NCI-H1092 treated with DMSO at 0.1 percent for 48 hours (cell line): ENCODE measurements at regions not wholly inside any gene's neighbourhood (a gene's known extent, or its start where the extent isn't known, plus 50 kb on each side); places are given as distances from the start of the nearest gene placed in this dataset.
"Not testable (repeated sequence)": the region's sequence is repeated elsewhere in the genome, so short reads cannot be mapped to it uniquely, and the experiment has no call there.

Source experiments
- DNase-seq: peaks from one replicate; lab custom pipeline; 2025; lab: John Stamatoyannopoulos, UW

DNA sequence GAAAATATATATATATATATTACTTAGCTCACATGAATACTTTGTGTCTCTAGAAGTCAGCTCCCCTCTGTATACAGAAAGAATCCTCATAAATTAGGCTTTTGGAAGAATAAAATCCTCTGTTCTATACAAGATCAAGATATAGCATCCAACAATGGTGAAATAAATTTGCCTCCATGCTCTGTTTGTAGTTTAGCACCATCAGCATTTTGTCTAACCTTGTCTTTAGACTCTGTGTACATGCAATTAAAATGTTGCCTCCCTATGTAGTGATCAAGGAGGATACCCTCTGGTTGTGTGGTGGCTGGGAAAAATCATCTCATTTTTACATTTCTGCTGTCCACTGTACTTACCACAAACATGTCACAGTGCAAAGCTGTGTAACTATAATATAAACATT is 189.7 kb downstream of the C7orf25 start:
- no peak for DNase-seq

- DNase-seq: no peak
Measured at GRCh38 chr7:42720991-42721796, 190.7 kb downstream of the C7orf25 start.

DNA sequence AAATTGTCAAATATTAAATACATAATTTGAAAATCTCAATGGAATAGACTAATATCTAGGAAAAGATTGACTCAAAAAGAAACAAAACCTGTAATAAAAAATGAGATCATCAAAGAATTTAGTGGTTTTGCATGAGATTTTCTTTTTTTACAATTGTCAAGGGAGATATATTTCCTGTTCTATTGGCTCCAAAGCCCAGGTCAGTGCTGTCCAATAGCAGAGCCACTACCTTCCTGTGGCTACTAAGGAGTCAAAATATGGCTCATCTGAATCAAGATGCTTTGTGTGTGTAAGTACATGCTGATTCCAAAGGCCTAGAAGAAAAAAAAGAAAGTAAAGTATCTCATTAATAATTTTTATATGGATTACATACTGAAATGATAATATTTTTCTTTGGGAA is 191.9 kb downstream of the C7orf25 start:
- no peak for DNase-seq

DNA sequence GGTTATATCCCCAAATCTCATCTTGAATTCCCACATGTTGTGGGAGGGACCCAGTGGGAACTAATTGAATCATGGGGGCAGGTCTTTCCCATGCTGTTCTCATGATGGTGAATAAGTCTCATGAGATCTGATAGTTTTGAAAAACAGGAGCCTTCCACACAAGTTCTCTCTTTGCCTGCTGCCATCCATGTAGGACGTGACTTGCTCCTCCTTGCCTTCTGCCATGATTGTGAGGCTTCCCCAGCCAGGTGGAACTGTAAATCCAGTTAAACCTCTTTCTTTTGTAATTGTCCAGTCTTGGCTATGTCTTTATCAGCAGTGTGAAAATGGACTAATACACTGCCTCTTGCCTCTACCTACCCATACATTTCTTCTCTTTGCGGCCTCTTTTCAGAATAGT is 193.4 kb downstream of the C7orf25 start:
- DNase-seq: not testable (repeated sequence)

GRCh38 chr7:42714356-42714755 is 197.5 kb downstream of the C7orf25 start:
- no peak for DNase-seq

DNA sequence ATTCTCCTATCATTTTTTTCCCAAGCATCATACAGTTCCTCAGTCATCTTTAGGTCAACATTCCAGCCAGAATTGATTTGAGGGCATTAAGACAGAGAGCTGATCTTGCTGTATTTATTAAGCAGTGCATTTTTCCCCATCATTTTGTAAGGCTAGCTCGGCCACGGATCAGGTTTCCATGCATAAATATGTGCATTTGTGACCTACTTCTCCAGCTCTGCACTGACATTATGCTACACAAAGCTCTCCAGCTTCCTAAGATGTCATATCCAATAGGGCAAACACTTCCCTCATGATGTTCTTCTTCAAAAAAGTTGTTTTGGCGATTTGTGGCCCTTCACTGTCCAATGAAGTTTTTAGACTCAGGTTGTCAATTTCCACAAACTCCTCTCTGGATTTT is 202.6 kb downstream of the C7orf25 start:
- no peak for DNase-seq

DNA sequence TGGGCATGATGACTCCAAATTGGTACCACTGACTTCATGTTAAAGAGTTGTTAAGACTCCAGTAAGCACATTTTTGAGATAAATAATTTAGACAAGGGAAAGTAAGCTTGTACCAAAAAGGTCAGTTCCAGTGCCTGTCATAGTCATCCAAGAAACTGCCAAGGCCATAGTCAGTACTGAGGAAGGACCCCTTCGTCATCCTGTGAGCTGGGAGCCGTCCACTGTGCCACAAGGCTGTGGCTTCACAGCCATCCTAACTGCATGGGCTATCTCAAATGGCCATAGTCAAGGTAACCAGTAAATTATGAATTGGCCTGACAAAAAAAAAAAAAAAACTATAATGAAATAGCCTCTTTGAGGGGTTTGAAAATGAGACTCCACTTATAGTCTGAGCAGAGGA is 207.2 kb downstream of the C7orf25 start:
- no peak for DNase-seq

DNA sequence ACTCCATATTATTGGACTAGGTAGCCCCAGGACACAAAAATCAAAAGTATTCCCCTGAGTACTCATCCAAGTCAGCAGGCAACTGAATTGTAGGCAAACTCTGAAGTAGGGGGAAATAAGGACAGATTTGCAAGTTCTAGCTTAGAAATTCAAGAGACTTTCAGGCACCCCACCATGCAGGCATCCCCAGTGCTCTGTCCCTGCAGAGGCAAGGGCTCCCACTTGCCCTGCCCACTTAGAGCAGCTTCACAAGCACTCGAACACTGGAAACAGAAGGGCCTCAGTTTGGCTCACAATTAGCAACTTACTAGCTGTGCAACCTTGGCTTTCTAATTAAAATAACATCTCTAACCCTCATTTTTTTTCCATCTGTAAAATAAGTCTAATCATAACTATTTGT is 209.2 kb downstream of the C7orf25 start:
- no peak for DNase-seq

DNA sequence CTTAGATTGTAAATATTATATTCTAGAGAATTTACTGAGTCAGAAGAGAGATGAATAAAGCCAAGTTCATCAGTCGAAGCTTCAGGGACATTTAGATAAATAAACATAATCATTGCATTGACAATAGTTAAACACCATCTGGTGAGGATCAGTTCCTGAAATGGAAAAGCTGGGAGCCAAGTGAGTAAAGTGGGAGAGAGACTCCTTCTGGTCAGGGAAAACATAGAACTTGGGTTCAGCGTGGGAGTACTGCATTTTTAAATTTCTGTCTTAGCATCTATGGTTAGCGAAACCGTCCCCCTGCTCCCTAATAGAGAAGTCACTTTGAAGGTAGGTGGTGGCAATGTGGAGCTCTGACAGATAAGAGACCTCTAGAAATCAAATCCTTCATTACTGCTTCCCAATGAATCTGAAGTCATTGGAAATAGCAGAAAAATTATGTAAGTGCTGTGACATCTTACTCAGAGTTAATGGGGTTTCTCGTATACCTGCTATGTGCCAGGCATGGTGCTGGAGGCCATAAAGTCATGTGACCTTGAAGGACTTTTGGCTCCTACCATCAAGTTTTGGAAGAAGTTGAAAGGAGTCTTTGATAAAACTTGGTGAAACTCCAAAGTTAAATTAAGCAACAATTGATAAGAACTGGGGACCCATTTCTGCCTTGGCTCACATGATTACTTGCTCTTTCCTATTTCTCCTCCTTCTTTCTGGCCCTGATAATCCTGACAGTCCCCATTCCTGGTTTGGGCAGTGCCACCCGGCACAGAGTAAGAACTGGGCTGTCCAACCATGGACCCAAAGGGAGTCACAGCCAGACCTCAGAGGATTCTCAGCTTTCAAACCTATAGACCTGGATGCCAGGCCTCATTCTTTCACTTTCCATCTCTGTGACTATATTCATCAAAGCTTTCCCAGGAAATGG is 211.2 kb downstream of the C7orf25 start:
- no peak for DNase-seq

- no peak for DNase-seq
Measured at GRCh38 chr7:42699380-42700178, 212.3 kb downstream of the C7orf25 start.

DNA sequence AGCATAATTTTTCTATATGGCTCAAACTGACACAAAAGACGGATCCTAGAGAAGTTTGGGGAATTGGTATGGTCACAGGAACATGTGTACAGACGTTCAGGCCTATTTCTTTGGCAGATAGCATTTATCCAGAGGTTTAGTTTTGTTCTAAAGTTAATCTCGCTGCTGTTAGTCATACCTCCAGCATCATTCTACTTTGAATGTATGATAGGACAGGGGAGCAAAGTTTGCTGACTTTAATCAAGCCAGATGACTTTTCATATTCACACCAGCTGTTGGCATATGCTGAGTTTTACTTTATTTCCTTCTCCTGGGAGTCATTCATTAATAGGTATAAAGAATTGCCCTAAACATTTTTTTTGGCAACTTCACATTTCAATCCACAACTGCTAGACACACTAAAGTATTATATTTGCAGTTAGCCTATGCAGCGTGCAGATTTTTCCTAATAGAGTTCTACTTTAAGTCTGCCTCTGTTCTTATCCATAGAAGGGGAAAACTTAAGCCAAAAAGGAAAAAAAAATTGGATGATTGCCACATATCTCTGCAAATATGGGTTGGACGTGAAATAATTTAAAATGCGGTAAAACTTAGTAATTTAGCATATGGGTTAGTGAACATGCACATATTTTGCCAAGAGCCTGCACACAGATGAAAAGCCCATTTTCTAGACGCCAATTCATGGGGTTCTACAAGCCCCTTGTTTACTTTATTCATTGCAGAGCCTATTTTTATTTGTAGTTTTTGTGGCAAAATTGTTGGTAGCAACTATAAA is 213.1 kb downstream of the C7orf25 start:
- DNase-seq: no peak

DNA sequence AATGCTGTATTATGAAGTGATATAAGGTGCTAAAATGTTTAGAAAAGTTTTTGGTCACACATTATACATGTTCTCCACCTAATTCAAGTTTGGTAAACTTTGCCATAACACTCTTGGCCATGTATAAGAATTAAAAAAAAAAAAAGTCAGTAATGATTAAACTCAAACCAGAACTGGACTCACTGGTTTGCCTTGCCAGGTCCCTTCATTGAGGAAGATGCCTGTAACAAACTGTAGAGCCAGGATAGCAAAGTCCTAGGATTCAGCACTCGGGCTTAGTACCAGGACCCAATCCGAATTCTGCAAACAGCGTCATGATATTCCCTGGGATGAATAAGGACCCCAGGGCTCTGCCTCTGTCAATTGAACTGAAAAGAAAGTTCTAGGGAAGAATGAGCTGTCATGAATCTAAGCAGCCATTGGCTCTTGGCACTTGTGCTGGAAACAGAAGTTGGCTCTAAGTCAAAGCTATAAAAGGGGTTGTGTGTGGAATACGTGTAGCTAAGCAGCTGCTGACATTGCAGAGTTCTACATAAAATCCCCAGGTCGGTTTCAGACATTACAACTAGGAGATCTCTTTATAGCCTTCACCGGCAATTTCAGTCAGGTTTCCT is 216.9 kb downstream of the C7orf25 start:
- DNase-seq: no peak

DNA sequence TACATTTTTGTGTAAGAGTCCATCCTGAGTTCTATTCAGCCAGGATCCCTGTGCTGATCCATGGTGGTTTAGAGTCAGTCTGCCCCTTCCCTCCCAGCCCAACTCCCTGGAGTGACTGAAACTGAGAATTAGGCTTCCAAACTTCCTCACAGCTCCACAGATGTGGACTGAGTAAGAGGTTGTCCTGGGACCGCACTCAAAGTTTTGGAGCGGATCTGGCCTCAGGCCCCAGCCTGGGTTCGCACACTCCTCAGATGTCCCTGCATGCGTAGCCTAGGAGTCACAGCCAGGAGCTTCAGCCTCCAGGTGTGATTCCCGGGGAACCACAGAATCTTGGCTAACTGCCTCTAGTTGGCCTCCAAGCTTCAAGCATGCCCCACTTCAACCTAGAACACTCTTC is 218.1 kb downstream of the C7orf25 start:
- DNase-seq: no peak

- no peak for DNase-seq
Measured at GRCh38 chr7:42692621-42693020, 219.2 kb downstream of the C7orf25 start.

- DNase-seq: no peak
Measured at GRCh38 chr7:42690794-42691639, 220.9 kb downstream of the C7orf25 start.

DNA sequence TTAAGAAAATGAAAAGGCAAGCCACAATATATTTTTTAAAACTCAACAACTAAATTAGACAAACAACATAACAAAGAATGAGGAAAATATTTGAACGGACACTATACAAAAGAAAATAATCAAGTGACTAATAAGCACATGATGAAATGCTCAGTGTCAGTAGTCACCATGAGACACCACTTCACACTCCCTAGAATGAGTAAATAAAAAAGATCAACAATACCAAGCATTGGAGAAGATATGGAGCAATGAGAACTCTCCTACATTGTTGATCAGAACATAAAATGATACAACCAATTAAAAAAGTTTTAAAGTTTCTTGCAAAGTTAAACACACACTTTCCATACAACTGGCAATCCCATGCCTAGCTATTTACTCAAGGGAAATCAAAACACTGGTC is 222.2 kb downstream of the C7orf25 start:
- DNase-seq: no peak

DNA sequence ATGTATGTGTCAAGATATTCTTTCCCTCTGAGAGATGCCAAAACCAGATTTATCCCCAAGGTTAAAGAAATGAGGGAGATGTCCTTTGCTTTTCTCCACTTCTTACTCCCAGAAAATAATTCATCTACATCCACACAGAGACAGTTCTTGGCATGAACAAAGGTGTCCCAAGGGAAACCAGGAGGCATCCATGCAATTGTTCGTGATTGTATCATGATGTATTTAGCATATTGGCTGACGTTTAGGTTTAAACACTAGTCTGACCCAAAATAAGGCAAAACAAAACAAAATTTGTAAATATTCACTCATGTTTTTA is 223.9 kb downstream of the C7orf25 start:
- DNase-seq: no peak

- no peak for DNase-seq
Measured at GRCh38 chr7:42687211-42688055, 224.4 kb downstream of the C7orf25 start.

DNA sequence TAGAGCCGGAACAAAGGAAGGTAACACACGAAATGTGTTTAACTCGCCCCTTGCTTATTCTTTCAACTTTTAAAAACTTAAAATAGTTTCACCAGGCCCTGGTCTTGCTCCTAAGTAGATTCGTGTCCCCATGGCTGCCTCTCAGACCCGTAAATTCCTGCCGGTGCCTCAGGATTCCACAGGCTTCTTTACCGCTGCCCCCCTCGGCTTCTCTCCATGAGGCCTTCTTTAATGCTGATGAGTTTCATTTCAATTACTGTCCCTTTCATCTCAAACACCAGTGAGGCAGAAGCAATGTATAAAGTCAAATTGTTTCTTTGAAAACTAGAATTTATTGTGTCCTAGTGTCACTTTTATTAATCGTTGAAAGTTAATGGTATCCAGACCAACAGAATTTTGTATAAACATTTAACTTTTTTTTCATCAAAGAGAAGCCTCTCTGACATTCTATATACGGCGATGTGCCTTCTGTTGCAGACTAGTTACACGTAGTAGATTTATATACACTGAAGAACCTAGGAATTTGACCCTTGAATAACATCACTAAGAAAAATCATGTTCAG is 225.2 kb downstream of the C7orf25 start:
- DNase-seq: no peak
